Hepatocyte (in vitro differentiated cells): ENCODE measurements at regions not wholly inside any gene's neighbourhood (a gene's known extent, or its start where the extent isn't known, plus 50 kb on each side); places are given as distances from the start of the nearest gene placed in this dataset.

Source experiments
- DNase-seq: peaks from one replicate; pipeline ENCODE4 v3.0.0-alpha.2; 2016; ENCODE audit warnings: low spot score
- H2AFZ ChIP-seq: fragments of 200-600 bp; sonication (generic); 2 replicates; pipeline ENCODE4 v1.6.0; 2016; ENCODE audit warnings: antibody characterized with exemption, mild to moderate bottlenecking
- H3K27ac ChIP-seq: fragments of 200-600 bp; sonication (generic); 2 replicates; pipeline ENCODE4 v1.5.1; 2016; ENCODE audit warnings: mild to moderate bottlenecking
- H3K27me3 ChIP-seq: fragments of 200-600 bp; sonication (generic); 2 replicates; pipeline ENCODE4 v1.6.1; 2016
- H3K36me3 ChIP-seq: fragments of 200-600 bp; sonication (generic); replicated peaks from 2 replicates; pipeline ENCODE4 v1.5.1; 2016; ENCODE audit warnings: low read depth; ENCODE audit not compliant: insufficient read depth
- H3K4me1 ChIP-seq: fragments of 200-600 bp; sonication (generic); 2 replicates; pipeline ENCODE4 v1.5.1; 2016; ENCODE audit warnings: mild to moderate bottlenecking, moderate library complexity; ENCODE audit not compliant: insufficient read depth
- H3K4me2 ChIP-seq: fragments of 200-600 bp; sonication (generic); 2 replicates; pipeline ENCODE4 v1.6.0; 2016
- H3K4me3 ChIP-seq: fragments of 200-600 bp; sonication (generic); 2 replicates; pipeline ENCODE4 v1.5.1; 2016; ENCODE audit warnings: mild to moderate bottlenecking
- H3K79me2 ChIP-seq: fragments of 200-600 bp; sonication (generic); 2 replicates; pipeline ENCODE4 v1.6.0; 2017; ENCODE audit warnings: mild to moderate bottlenecking
- H3K9me2 ChIP-seq: fragments of 200-600 bp; sonication (generic); replicated peaks from 2 replicates; pipeline ENCODE4 v1.6.0; 2017; ENCODE audit warnings: mild to moderate bottlenecking; ENCODE audit not compliant: insufficient read depth
- H3K9me3 ChIP-seq: fragments of 200-600 bp; sonication (generic); 2 replicates; pipeline ENCODE4 v1.5.1; 2016; ENCODE audit warnings: low read depth, mild to moderate bottlenecking
- H4K20me1 ChIP-seq: fragments of 200-600 bp; sonication (generic); 2 replicates; pipeline ENCODE4 v1.6.0; 2016; ENCODE audit warnings: mild to moderate bottlenecking; ENCODE audit not compliant: insufficient read depth, poor library complexity, severe bottlenecking
- CTCF ChIP-seq: fragments of 200-600 bp; sonication (generic); IDR thresholded peaks from 2 replicates; pipeline ENCODE4 v1.5.1; 2016; ENCODE audit warnings: antibody characterized with exemption, mild to moderate bottlenecking; ENCODE audit not compliant: poor library complexity
- EZH2 ChIP-seq: fragments of 200-600 bp; sonication (generic); IDR thresholded peaks from 2 replicates; pipeline ENCODE4 v1.6.1; 2016; ENCODE audit warnings: antibody characterized with exemption, mild to moderate bottlenecking, borderline replicate concordance
- EZH2phosphoT487 ChIP-seq: fragments of 200-600 bp; sonication (generic); IDR thresholded peaks from one replicate; pipeline ENCODE4 v1.6.1; 2018; ENCODE audit warnings: antibody characterized with exemption, mild to moderate bottlenecking, low read depth, moderate library complexity; ENCODE audit not compliant: unreplicated experiment, severe bottlenecking
- WGBS: methylation state at CpG from one replicate; pipeline ENCODE4 v1.1.6; 2016; ENCODE audit warnings: low lambda C conversion rate; ENCODE audit errors: missing lambda C conversion rate; 5-methylcytosine and 5-hydroxymethylcytosine counted together

GRCh38 chr10:78286186-78286585, 252.5 kb downstream of the RPS24 start:
- TF ChIP-seq EZH2 (no peak), CTCF (no peak), EZH2phosphoT487 (no peak)
- H4K20me1 ChIP-seq: no peaks in the 10 kb centered on the region

GRCh38 chr10:78286668-78287067, 253.0 kb downstream of the RPS24 start:
- WGBS: 92% methylated on average over 9 of the region's 9 CpGs
- no peak for TF ChIP-seq EZH2
- no peak for TF ChIP-seq CTCF
- TF ChIP-seq EZH2phosphoT487: no peak
- H2AFZ ChIP-seq: no peak overlapping the region

More at GRCh38 chr10:78286186-78286585, 252.5 kb downstream of the RPS24 start:
- no peak overlapping the region for H3K4me2 ChIP-seq
- no peak overlapping the region for H2AFZ ChIP-seq
- no peaks in the 10 kb centered on the region for H3K36me3 ChIP-seq
- no peak for DNase-seq
- H3K9me2 ChIP-seq: no peaks in the 10 kb centered on the region
- no peak overlapping the region for H3K27ac ChIP-seq
- WGBS: 60% methylated on average over 1 of the region's 1 CpG
- H3K27me3 ChIP-seq: no peaks in the 10 kb centered on the region
- no peaks in the 10 kb centered on the region for H3K79me2 ChIP-seq
- H3K4me3 ChIP-seq: no peak overlapping the region
- no peaks in the 10 kb centered on the region for H3K9me3 ChIP-seq
- H3K4me1 ChIP-seq: no peaks in the 10 kb centered on the region

GRCh38 chr10:78287618-78288017, 254.0 kb downstream of the RPS24 start:
- no peak for DNase-seq
- no peaks in the 10 kb centered on the region for H3K36me3 ChIP-seq
- H3K4me3 ChIP-seq: no peak overlapping the region
- no peaks in the 10 kb centered on the region for H3K27me3 ChIP-seq
- no peaks in the 10 kb centered on the region for H4K20me1 ChIP-seq
- no peaks in the 10 kb centered on the region for H3K9me3 ChIP-seq
- H3K9me2 ChIP-seq: no peaks in the 10 kb centered on the region
- TF ChIP-seq EZH2phosphoT487 (no peak), CTCF (no peak), EZH2 (no peak)
- H3K4me2 ChIP-seq: no peak overlapping the region
- H2AFZ ChIP-seq: no peak overlapping the region
- H3K4me1 ChIP-seq: no peaks in the 10 kb centered on the region
- H3K79me2 ChIP-seq: no peaks in the 10 kb centered on the region
- 37% methylated on average over 1 of the region's 1 CpG for WGBS
- no peak overlapping the region for H3K27ac ChIP-seq

More at GRCh38 chr10:78286668-78287067, 253.0 kb downstream of the RPS24 start:
- no peak overlapping the region for H3K4me2 ChIP-seq
- no peaks in the 10 kb centered on the region for H3K36me3 ChIP-seq
- no peak for DNase-seq
- H4K20me1 ChIP-seq: no peaks in the 10 kb centered on the region
- H3K27ac ChIP-seq: no peak overlapping the region
- no peaks in the 10 kb centered on the region for H3K27me3 ChIP-seq
- H3K9me3 ChIP-seq: no peaks in the 10 kb centered on the region
- no peaks in the 10 kb centered on the region for H3K4me1 ChIP-seq
- no peak overlapping the region for H3K4me3 ChIP-seq
- H3K79me2 ChIP-seq: no peaks in the 10 kb centered on the region
- no peaks in the 10 kb centered on the region for H3K9me2 ChIP-seq

GRCh38 chr10:78288663-78289062, 255.0 kb downstream of the RPS24 start:
- Histone ChIP-seq H3K79me2 (no peaks in the 10 kb centered on the region), H3K27me3 (no peaks in the 10 kb centered on the region), H2AFZ (no peak overlapping the region), H3K9me2 (no peaks in the 10 kb centered on the region), H3K36me3 (no peaks in the 10 kb centered on the region), H3K27ac (no peak overlapping the region), H3K9me3 (no peaks in the 10 kb centered on the region), H3K4me1 (peaks cover 6% of the 10 kb centered on the region), H3K4me3 (no peak overlapping the region), H4K20me1 (no peaks in the 10 kb centered on the region), H3K4me2 (no peak overlapping the region)
- no peak for TF ChIP-seq EZH2phosphoT487
- TF ChIP-seq CTCF: no peak
- no peak for TF ChIP-seq EZH2
- no peak for DNase-seq
- WGBS: 90% methylated on average over 3 of the region's 3 CpGs
